Adrenal gland (tissue), 5 donors: ENCODE measurements at regions not wholly inside any gene's neighbourhood (a gene's known extent, or its start where the extent isn't known, plus 50 kb on each side); places are given as distances from the start of the nearest gene placed in this dataset.

ENCODE experiments used
- CTCF ChIP-seq, 6 experiments: fragments of 450-650 bp in 4 of 6; fragments of 200-600 bp in 2 of 6; sonication (generic) in 1 of 6; IDR thresholded peaks; 1 replicate in 5 of 6; 2 replicates in 1 of 6; pipeline versions ENCODE4 v1.5.1 to v1.8.0; 2016 to 2021; ENCODE audit warnings: antibody characterized with exemption in 6 of 6, mild to moderate bottlenecking in 2 of 6, moderate library complexity in 1 of 6
- POLR2A ChIP-seq, 2 donors: fragments of 450-650 bp; IDR thresholded peaks; one replicate each; pipeline ENCODE4 v1.6.1; 2017; ENCODE audit warnings: antibody characterized with exemption in 2 of 2, mild to moderate bottlenecking in 2 of 2, moderate library complexity in 1 of 2
- donor health status: DM: no; HTN: no; CAD: no.

GRCh38 chr4:106679063-106679462 lies 310.5 kb upstream of the GIMD1 start:
- no peak for TF ChIP-seq CTCF (IDR thresholded peaks at IDR 0.05)
- TF ChIP-seq POLR2A (IDR thresholded peaks at IDR 0.05), result no peak
